KOPT-K1 (cell line): ENCODE measurements at regions not wholly inside any gene's neighbourhood (a gene's known extent, or its start where the extent isn't known, plus 50 kb on each side); places are given as distances from the start of the nearest gene placed in this dataset.
A peak's percentile ranks its signal among the peaks of the same experiment; 100 is the strongest.
"Not testable (repeated sequence)": the region's sequence is repeated elsewhere in the genome, so short reads cannot be mapped to it uniquely, and the experiment has no call there.

ENCODE experiments used
- H3K27ac ChIP-seq: fragments of 200-600 bp; sonication (generic); 2 replicates; pipeline ENCODE4 v1.5.1; 2016; ENCODE audit warnings: antibody characterized with exemption, mild to moderate bottlenecking, low read depth, low read length; ENCODE audit not compliant: poor library complexity, severe bottlenecking
- H3K36me3 ChIP-seq: fragments of 200-600 bp; sonication (generic); 2 replicates; pipeline ENCODE4 v1.5.1; 2017; ENCODE audit warnings: antibody characterized with exemption, mild to moderate bottlenecking, low read length, moderate library complexity; ENCODE audit not compliant: insufficient read depth
- H3K9me3 ChIP-seq: fragments of 200-600 bp; sonication (generic); 2 replicates; pipeline ENCODE4 v1.5.1; 2017; ENCODE audit warnings: antibody characterized with exemption, low read length, mild to moderate bottlenecking; ENCODE audit not compliant: insufficient read depth, poor library complexity, severe bottlenecking

DNA sequence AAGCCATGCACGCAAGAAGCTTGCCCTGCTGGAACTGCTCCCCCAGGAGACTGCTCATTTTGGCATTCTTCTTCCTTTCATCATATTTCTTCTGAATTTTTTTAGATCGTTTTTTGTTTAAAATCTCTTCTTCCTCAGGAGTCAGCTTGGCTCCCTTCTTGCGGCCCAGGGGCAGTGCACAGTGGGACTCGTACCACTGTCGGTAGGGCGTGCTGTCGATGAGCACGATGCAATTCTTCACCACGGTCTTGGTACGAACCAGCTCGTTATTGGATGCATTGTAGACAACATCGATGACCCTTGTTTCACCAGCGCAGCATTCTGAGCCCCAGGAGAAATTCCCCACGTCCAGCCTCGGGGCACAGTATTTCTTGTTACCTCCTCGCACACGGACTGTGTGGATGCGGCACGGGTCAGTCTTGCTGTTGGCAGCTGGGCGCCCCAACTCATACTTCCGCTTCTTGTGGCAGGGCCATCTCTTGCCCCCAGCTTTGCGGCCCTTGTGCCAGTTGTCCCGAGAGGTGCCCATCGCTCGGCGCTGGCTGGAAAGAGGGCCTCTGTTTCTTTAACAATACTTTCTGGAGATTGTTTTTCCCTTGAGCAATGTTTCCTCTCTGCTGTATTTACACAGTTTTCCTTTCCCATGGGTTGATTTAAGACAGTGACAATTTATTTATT is 452.4 kb downstream of the TMEM121 start:
- Histone ChIP-seq H3K36me3 (no peaks in the 10 kb centered on the region), H3K27ac (no peak overlapping the region), H3K9me3 (no peaks in the 10 kb centered on the region)

DNA sequence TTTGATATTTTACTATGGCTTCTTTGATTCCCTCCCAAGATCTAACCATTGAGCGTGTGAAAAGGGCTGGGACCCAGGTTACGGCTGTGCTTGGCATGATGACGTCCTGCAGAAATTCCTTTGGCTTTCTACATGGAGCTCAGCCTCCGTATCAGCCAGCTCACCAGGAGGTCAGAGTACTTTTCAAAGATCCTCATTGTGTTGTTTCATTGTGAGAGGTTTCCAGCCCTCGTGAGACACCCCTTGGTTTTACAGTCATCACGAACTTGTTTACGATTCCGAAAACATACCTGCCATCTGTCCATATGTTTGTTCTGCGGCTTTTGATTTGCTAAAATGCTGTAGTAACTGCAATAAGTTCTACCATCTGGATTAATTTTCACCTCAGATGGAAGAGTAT is 453.1 kb downstream of the TMEM121 start:
- Histone ChIP-seq H3K27ac (no peak overlapping the region), H3K9me3 (no peaks in the 10 kb centered on the region), H3K36me3 (no peaks in the 10 kb centered on the region)

DNA sequence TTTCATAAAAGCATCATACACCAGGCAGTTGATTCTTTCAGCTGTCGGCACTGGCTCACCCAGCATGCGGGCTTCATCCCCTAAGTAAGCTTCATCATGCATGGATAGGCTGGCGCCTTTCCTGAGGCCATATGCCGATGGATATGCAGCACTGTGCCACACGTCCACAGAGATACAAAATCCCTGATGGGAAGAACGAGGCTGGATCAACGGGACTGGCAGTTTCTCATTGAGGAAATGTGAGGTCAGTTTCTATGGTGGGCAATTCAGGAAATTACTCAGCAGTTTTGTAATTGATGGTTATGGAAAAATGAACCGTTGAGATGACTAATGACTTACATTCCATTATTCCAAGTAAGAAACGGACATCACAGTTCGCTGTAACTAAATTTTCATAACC is 453.8 kb downstream of the TMEM121 start:
- H3K36me3 ChIP-seq = no peaks in the 10 kb centered on the region
- no peaks in the 10 kb centered on the region for H3K9me3 ChIP-seq

DNA sequence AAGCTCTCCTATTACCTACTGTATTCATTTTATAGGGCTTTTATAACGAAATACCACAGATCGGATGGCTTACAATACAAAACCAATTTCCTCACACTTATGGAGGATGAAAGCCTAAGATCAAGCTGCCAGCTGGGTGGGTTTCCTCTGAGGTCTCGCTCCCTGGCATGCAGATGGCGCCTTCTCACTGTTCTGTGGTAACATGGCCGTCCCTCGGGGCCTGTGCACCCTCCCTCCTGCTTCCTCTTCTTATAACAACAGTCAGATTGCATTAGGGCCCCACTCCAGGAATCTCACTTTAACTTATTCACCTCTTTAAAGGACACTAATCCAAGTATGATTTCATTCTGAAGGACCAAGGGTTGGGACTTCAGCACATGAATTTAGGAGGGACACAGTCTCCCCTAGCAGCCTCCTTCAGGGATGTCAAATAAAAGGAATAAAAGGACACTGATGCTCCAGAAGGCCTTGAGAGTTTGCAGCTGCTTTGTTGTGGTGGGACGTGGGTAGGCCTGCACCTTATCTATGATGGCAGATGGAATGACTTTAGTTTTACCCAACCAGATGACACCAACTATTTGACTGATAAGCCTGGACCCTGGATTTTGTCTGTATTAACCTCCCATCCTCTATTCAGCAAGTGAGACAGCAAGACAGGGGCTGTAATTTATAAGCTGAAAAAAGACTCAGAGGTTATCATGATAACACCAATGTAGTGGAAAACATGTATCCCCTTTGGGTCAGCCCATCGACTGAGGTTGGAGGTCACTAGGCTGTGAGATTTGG is 455.3 kb downstream of the TMEM121 start:
- H3K9me3 ChIP-seq, H3K36me3 ChIP-seq: not testable (repeated sequence)
- peak overlapping the region; percentile 73 for H3K27ac ChIP-seq

More for the DNA sequence above, 453.8 kb downstream of the TMEM121 start:
- no peak overlapping the region for H3K27ac ChIP-seq

DNA sequence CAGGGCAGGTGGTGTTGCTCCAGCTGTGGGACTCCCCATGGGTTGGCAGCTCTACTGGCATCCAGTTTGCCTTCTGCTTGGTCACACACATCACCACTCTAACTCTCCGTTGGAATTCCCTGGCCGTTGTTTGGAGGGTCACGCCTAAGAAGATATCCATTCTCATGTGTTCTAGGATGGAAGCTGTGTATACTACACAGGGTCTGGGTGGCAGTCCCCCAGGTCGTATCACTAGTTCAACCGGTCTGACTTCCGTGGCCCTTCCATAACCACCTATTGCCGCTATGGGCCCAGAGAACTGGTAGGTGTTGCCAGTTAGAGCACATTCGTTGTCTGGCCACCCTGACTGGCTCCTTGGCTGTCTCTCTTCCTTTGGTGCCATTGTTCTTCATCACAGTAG is 456.3 kb downstream of the TMEM121 start:
- H3K27ac ChIP-seq = peak overlapping the region; percentile 73
- no peaks in the 10 kb centered on the region for H3K9me3 ChIP-seq
- no peaks in the 10 kb centered on the region for H3K36me3 ChIP-seq

DNA sequence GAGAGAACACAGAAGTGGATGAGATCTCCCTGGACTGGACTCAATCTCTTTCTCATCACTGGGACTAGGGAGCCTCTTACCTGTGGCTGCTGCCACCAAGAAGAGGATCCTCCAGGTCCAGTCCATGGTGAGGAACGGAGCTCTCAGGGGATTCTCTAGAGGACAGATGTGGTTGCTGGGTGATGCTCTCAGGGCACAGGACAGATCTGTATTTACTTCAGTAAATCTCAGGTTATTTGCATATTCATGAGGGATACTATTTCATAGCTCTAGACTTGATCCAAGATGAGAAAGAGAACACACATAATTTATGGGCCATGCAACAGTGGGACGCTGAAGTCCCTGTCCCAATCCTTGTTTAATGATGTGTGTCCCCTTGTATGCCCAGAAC is 460.5 kb downstream of the TMEM121 start:
- Histone ChIP-seq H3K27ac (peak overlapping the region; percentile 72), H3K36me3 (no peaks in the 10 kb centered on the region), H3K9me3 (no peaks in the 10 kb centered on the region)

DNA sequence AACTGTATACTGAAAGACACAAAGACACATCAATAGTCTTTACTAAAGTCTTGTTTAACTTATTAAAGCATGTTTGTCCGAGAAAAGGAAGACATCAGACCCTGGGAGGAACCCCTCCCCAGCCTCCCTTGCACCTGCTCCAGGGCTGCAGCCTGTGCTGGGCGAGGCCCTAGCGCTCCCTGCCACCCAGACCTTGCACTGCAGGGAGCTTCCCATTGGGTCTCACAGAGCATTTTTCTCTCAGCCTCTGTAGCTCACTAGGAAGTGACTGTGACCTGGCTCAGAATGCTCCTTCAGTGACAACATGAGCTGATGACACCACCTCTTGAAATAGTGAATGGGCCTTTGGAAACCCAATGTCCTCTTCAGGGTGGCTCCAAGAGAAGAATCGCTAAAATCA is 461.2 kb downstream of the TMEM121 start:
- H3K9me3 ChIP-seq = no peaks in the 10 kb centered on the region
- peak overlapping the region; percentile 72 for H3K27ac ChIP-seq
- H3K36me3 ChIP-seq = no peaks in the 10 kb centered on the region

DNA sequence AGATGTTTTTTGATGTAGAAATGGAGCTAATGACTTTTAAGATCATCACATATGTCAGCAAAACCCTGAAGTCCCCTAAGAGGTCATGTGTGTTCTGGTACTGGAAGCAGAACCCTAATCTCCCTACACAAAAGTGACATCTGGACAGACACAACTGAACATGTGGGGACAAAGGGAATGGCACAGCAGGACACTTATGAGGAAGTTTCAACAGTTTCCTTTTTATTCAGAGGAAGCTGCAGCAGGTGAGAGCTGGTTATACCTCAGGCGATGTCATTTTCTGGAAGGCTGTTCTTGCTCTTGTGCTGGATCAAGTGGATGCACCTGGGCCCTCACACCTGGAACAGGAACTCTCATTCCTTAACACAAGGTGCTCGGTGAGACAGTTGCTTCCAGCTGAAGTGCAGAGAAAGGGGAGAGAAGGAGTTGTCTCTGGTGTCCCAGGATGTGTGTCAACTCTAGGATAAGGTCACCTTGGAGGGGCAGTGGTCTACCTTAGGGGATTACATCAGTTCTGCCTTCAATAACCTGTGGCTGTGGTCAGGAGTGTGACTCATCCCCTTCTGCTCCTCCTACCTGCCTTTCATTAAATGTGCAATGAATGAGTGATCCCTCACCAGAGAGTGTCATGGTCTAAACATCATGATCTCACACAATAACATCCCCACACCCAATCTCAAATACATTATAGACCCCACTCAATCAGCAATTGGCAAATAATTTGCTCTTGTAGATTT is 463.4 kb downstream of the TMEM121 start:
- Histone ChIP-seq H3K9me3 (no peaks in the 10 kb centered on the region), H3K36me3 (no peaks in the 10 kb centered on the region), H3K27ac (no peak overlapping the region)

DNA sequence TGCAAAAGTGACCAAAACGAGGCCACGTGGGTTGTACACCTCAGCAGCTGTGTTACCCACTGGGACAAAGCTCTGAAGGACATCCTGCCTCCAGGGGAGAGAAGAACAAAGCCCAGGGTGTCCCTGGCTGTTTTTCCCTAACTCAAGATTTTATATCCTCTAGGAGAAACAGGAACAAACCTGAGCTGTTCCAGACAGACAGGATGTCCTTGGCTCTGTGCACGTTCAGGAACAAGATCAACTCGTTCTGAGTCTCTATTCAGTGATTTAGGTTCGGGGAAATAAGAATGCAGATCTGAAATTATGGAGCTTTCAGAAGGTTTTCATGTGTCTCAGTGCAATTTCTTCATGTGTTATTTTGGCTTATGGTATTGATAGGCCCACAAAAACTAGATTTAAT is 465.3 kb downstream of the TMEM121 start:
- H3K9me3 ChIP-seq, H3K36me3 ChIP-seq, H3K27ac ChIP-seq: not testable (repeated sequence)

DNA sequence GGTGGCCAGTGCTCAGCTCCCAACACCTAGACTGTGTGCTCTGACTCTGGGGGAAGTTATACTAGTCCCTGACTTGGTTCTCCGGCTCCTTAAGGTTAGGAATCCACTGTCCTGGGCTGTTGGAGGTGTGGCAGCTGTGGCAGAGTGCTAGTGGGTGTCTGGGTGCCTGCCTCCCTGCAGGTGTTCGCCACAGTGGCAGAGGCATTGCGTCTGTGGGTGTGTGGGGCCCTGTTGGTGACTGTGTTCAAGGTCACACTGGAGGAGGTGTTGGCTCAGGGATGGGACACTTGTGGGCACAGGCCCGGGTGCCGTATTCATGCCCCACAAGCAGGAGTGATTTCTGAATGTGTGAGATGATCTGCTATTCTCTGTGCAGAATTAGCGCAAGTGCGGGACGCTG is 467.4 kb downstream of the TMEM121 start:
- Histone ChIP-seq H3K36me3 (no peaks in the 10 kb centered on the region), H3K9me3 (no peaks in the 10 kb centered on the region), H3K27ac (peak overlapping the region; percentile 37)

DNA sequence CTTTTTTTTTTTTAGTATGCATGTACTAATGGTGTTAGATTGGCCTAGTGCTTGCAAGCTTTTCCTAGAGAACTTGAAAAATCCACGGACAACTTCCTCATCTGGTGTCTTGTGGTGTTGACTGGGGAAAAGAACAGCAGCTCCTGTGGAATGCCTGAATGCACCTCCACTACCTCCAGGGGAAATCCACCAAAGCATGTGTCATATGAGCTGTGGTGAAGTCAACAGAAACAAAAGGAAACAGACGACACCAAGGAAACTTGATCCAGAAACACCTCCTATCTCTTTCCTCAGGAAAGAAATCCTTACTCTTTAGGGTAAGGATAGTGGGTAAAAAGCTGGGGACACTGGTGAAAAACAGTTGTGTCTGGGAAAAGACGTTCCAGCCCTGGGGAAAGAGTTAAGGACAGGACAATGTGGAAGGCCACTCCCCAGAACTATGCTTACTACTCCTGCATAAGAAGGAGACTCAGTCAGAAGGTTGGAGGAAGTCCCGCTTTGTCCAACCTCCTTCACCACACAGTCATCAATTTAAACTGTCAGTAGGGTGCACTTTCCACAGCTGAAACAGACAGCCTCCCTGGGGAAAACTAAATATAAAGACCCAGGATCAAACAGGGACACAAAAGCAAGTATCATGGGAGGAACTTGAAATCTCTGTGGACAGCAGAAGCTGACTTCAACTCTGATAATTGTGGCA is 468.8 kb downstream of the TMEM121 start:
- H3K36me3 ChIP-seq = not testable (repeated sequence)
- peaks cover 11% of the 10 kb centered on the region for H3K9me3 ChIP-seq
- H3K27ac ChIP-seq = peak overlapping the region; percentile 14

DNA sequence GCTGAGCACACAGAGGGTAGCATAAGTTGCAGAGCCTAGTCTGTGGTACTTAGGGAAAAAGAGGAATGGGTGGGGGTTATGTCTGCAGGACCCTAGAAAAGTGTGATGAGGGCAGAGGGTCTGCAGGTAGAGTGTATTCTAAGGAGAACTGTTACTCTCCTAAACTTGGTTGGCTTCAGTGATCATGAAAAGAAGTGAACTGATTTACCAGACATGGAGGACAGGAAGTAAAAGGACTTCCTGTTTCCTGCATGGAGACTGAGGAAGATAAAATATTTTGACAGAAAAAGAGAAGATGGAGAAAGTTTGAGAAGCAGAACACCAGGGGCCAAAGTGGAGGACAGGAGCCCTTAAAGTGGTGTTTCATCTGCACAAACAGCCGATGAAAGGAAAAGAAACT is 472.2 kb downstream of the TMEM121 start:
- not testable (repeated sequence) for H3K27ac ChIP-seq, H3K36me3 ChIP-seq
- H3K9me3 ChIP-seq = peaks cover 14% of the 10 kb centered on the region

DNA sequence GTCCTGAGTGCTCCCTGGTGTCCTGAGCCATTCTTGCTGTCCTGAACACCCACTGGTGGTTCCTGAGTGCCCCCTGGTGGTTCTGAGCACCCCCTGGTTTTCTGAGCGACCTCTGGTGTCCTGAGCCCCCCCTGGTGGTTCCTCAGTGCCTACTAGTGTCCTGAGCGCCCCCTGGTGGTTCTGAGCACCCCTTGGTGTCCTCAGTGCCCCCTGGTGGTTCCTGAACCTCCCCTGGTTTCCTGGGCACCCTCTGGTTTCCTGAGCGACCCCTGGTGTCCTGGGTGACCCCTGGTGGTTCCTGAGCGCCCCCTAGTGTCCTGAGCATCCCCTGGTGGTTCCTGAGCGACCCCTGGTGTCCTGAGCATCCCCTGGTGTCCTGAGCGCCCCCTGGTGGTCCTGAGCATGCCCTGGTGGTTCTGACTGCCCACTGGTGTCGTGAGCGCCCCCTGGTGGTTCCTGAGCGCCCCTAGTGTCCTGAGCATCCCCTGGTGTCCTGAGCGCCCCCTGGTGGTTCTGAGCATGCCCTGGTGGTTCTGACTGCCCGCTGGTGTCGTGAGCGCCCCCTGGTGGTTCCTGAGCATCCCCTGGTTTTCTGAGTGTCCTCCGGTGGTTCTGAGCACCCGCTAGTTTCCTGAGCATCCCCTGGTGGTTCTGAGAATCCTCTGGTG is 473.1 kb downstream of the TMEM121 start:
- Histone ChIP-seq H3K36me3 (no peaks in the 10 kb centered on the region), H3K9me3 (peaks cover 14% of the 10 kb centered on the region), H3K27ac (no peak overlapping the region)

DNA sequence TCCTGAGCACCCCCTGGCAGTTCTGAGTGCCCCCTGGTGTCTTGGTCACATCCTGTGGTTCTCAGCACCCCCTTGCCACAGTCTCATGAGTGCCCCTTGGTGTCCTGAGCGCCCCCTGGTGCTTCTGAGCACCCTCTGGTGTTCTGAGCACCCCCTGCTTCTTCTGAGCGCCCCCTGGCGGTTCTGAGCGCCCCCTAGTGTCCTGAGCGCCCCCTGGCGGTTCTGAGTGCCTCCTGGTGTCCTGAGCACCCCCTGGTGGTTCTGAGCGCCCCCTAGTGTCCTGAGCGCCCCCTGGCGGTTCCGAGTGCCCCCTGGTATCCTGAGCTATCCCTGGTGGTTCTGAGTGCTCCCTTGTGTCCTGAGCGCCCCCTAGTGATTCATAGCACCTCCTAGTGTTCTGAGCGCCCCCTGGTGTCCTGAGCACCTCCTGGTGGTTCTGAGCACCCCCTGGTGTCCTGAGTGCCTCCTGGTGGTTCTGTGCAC is 473.7 kb downstream of the TMEM121 start:
- H3K9me3 ChIP-seq = peaks cover 14% of the 10 kb centered on the region
- not testable (repeated sequence) for H3K27ac ChIP-seq, H3K36me3 ChIP-seq
